GM23338 (cell line): ENCODE measurements at regions not wholly inside any gene's neighbourhood (a gene's known extent, or its start where the extent isn't known, plus 50 kb on each side); places are given as distances from the start of the nearest gene placed in this dataset.

Experiments used
- ATAC-seq: fragments of 200-7000 bp; cut with Tn5 transposase; 3 replicates; pipeline ENCODE4 v1.9.1; 2020
- DNase-seq: peaks from one replicate; pipeline ENCODE4 v3.0.0-alpha.2; 2015; ENCODE audit warnings: low spot score
- H2AFZ ChIP-seq: fragments of 200-600 bp; sonication (generic); 2 replicates; pipeline ENCODE4 v1.8.0; 2016; ENCODE audit warnings: antibody characterized with exemption, mild to moderate bottlenecking, moderate library complexity
- H3F3A ChIP-seq: fragments of 200-600 bp; sonication (generic); replicated peaks from 2 replicates; pipeline ENCODE4 v1.8.0; 2017; ENCODE audit warnings: antibody characterized with exemption, mixed run types, low read depth
- H3K27ac ChIP-seq: fragments of 200-600 bp; sonication (generic); 2 replicates; pipeline ENCODE4 v1.6.1; 2016; ENCODE audit warnings: low read depth
- H3K27me3 ChIP-seq: fragments of 200-600 bp; sonication (generic); 2 replicates; pipeline ENCODE4 v1.8.0; 2016; ENCODE audit warnings: mild to moderate bottlenecking, mixed run types, moderate library complexity; ENCODE audit not compliant: insufficient read depth
- H3K36me3 ChIP-seq: fragments of 200-600 bp; sonication (generic); 2 replicates; pipeline ENCODE4 v1.8.0; 2016; ENCODE audit warnings: mild to moderate bottlenecking; ENCODE audit not compliant: insufficient read depth
- H3K4me1 ChIP-seq: fragments of 200-600 bp; sonication (generic); 2 replicates; pipeline ENCODE4 v1.8.0; 2016; ENCODE audit warnings: mild to moderate bottlenecking, moderate library complexity; ENCODE audit not compliant: insufficient read depth
- H3K4me2 ChIP-seq: fragments of 200-600 bp; sonication (generic); 2 replicates; pipeline ENCODE4 v1.7.1; 2017; ENCODE audit warnings: mixed run types
- H3K4me3 ChIP-seq: fragments of 200-600 bp; sonication (generic); 2 replicates; pipeline ENCODE4 v1.6.1; 2016; ENCODE audit warnings: mixed run types
- H3K79me2 ChIP-seq: fragments of 200-600 bp; sonication (generic); replicated peaks from 2 replicates; pipeline ENCODE4 v1.8.0; 2017; ENCODE audit warnings: mild to moderate bottlenecking; ENCODE audit not compliant: insufficient read depth
- H3K9me2 ChIP-seq: fragments of 200-600 bp; sonication (generic); 2 replicates; pipeline ENCODE4 v1.8.0; 2017; ENCODE audit not compliant: insufficient read depth
- H4K20me1 ChIP-seq: fragments of 200-600 bp; sonication (generic); replicated peaks from 2 replicates; pipeline ENCODE4 v1.8.0; 2017; ENCODE audit warnings: mild to moderate bottlenecking; ENCODE audit not compliant: insufficient read depth
- H3K27ac Mint-ChIP-seq: 2 replicates; pipeline ENCODE4 v1.8.0; 2020; ENCODE audit warnings: inconsistent platforms, mild to moderate bottlenecking, moderate library complexity, mixed read lengths
- H3K27me3 Mint-ChIP-seq: 3 replicates; pipeline ENCODE4 v1.8.0; 2022; ENCODE audit warnings: low read depth, mild to moderate bottlenecking, moderate library complexity, mixed read lengths, inconsistent platforms; ENCODE audit not compliant: insufficient read depth, poor library complexity
- H3K36me3 Mint-ChIP-seq: 3 replicates; pipeline ENCODE4 v1.8.0; 2021; ENCODE audit warnings: low read depth, mild to moderate bottlenecking, inconsistent platforms, moderate library complexity, mixed read lengths
- H3K4me1 Mint-ChIP-seq: 3 replicates; pipeline ENCODE4 v1.8.0; 2020; ENCODE audit warnings: mild to moderate bottlenecking, inconsistent platforms, mixed read lengths
- H3K4me3 Mint-ChIP-seq: 3 replicates; pipeline ENCODE4 v1.8.0; 2021; ENCODE audit warnings: moderate library complexity, mild to moderate bottlenecking, inconsistent platforms, mixed read lengths
- H3K9me3 Mint-ChIP-seq: 3 replicates; pipeline ENCODE4 v1.8.0; 2020; ENCODE audit warnings: moderate library complexity, mild to moderate bottlenecking, inconsistent platforms, mixed read lengths
- CREB1 ChIP-seq: fragments of 250-450 bp; sonication (Bioruptor Pico); IDR thresholded peaks from 2 replicates; pipeline ENCODE4 v1.5.0; 2020; ENCODE audit warnings: low read depth, mild to moderate bottlenecking, moderate library complexity
- EZH2 ChIP-seq: fragments of 200-600 bp; sonication (generic); IDR thresholded peaks from one replicate; pipeline ENCODE4 v1.8.0; 2017; ENCODE audit warnings: antibody characterized with exemption, mild to moderate bottlenecking, low read depth; ENCODE audit not compliant: unreplicated experiment
- EZH2phosphoT487 ChIP-seq: fragments of 200-600 bp; sonication (generic); IDR thresholded peaks from one replicate; pipeline ENCODE4 v1.8.1; 2018; ENCODE audit warnings: antibody characterized with exemption; ENCODE audit not compliant: unreplicated experiment
- JUNB ChIP-seq: IDR thresholded peaks from one replicate; pipeline ENCODE4 v1.6.1; 2016; ENCODE audit warnings: antibody characterized with exemption; ENCODE audit not compliant: unreplicated experiment
- NANOG ChIP-seq: IDR thresholded peaks from 2 replicates; pipeline ENCODE4 v1.6.1; 2016; ENCODE audit warnings: antibody characterized with exemption, borderline replicate concordance
- POLR2AphosphoS5 ChIP-seq: IDR thresholded peaks from 2 replicates; pipeline ENCODE4 v1.6.1; 2016; ENCODE audit warnings: antibody characterized with exemption, low read depth
- STAT1 ChIP-seq: IDR thresholded peaks from one replicate; pipeline ENCODE4 v1.6.1; 2016; ENCODE audit warnings: antibody characterized with exemption; ENCODE audit not compliant: unreplicated experiment
- ZNF114 ChIP-seq: fragments of 250-450 bp; sonication (Bioruptor Pico); IDR thresholded peaks from 2 replicates; pipeline ENCODE4 v1.5.0; 2020; ENCODE audit warnings: mild to moderate bottlenecking, moderate library complexity
- ZNF331 ChIP-seq: fragments of 250-450 bp; sonication (Bioruptor Pico); IDR thresholded peaks from 2 replicates; pipeline ENCODE4 v1.5.0; 2020; ENCODE audit warnings: low read depth, mild to moderate bottlenecking, moderate library complexity
- ZNF462 ChIP-seq: fragments of 250-450 bp; sonication (Bioruptor Pico); IDR thresholded peaks from 2 replicates; pipeline ENCODE4 v1.5.0; 2020; ENCODE audit warnings: mild to moderate bottlenecking, moderate library complexity
- TF ChIP-seq, protein P1 (sequence below), 2 experiments: fragments of 200-600 bp in 1 of 2; sonication (generic) in 1 of 2; conservative IDR thresholded peaks; 2 replicates each; pipeline versions ENCODE4 v1.5.1 to v1.6.1; 2016 to 2017; ENCODE audit warnings: antibody characterized with exemption in 2 of 2, low read depth in 2 of 2, mild to moderate bottlenecking in 2 of 2, moderate library complexity in 1 of 2
- TF ChIP-seq, protein P2 (sequence below): IDR thresholded peaks from one replicate; pipeline ENCODE4 v1.6.1; 2018; ENCODE audit warnings: antibody characterized with exemption; ENCODE audit not compliant: unreplicated experiment
- TF ChIP-seq, protein P3 (sequence below): IDR thresholded peaks from 2 replicates; pipeline ENCODE4 v1.6.1; 2016; ENCODE audit warnings: antibody characterized with exemption

- no peaks in the 10 kb centered on the region for H3K36me3 ChIP-seq
These were observed 383.3 kb upstream of the PROX1 start for GRCh38 chr1:213604477-213604876.

More at GRCh38 chr1:213604477-213604876, 383.3 kb upstream of the PROX1 start:
- Mint-ChIP-seq H3K27ac (no peak overlapping the region), H3K27me3 (peaks cover 6% of the 10 kb centered on the region), H3K4me3 (no peak overlapping the region), H3K36me3 (no peaks in the 10 kb centered on the region), H3K4me1 (no peaks in the 10 kb centered on the region), H3K9me3 (no peaks in the 10 kb centered on the region)
- 0 out of 2 replicates have a peak, but pooled peaks cover 9% of the 10 kb centered on the region for H3K9me2 ChIP-seq
- H3F3A ChIP-seq, result no peaks in the 10 kb centered on the region
- no peak overlapping the region for H2AFZ ChIP-seq
- TF ChIP-seq, protein P1, sequence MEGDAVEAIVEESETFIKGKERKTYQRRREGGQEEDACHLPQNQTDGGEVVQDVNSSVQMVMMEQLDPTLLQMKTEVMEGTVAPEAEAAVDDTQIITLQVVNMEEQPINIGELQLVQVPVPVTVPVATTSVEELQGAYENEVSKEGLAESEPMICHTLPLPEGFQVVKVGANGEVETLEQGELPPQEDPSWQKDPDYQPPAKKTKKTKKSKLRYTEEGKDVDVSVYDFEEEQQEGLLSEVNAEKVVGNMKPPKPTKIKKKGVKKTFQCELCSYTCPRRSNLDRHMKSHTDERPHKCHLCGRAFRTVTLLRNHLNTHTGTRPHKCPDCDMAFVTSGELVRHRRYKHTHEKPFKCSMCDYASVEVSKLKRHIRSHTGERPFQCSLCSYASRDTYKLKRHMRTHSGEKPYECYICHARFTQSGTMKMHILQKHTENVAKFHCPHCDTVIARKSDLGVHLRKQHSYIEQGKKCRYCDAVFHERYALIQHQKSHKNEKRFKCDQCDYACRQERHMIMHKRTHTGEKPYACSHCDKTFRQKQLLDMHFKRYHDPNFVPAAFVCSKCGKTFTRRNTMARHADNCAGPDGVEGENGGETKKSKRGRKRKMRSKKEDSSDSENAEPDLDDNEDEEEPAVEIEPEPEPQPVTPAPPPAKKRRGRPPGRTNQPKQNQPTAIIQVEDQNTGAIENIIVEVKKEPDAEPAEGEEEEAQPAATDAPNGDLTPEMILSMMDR (conservative IDR thresholded peaks at IDR 0.05; ENCODE audit: low read depth in 2 of 2), result no peak
- no peak for TF ChIP-seq EZH2phosphoT487
- TF ChIP-seq EZH2, result no peak
- TF ChIP-seq JUNB, result no peak
- TF ChIP-seq ZNF331 (CRISPR knock-in tag), result no peak
- no peak for TF ChIP-seq ZNF114 (CRISPR knock-in tag)
- TF ChIP-seq STAT1, result no peak
- TF ChIP-seq POLR2AphosphoS5, result no peak
- TF ChIP-seq, protein P2, sequence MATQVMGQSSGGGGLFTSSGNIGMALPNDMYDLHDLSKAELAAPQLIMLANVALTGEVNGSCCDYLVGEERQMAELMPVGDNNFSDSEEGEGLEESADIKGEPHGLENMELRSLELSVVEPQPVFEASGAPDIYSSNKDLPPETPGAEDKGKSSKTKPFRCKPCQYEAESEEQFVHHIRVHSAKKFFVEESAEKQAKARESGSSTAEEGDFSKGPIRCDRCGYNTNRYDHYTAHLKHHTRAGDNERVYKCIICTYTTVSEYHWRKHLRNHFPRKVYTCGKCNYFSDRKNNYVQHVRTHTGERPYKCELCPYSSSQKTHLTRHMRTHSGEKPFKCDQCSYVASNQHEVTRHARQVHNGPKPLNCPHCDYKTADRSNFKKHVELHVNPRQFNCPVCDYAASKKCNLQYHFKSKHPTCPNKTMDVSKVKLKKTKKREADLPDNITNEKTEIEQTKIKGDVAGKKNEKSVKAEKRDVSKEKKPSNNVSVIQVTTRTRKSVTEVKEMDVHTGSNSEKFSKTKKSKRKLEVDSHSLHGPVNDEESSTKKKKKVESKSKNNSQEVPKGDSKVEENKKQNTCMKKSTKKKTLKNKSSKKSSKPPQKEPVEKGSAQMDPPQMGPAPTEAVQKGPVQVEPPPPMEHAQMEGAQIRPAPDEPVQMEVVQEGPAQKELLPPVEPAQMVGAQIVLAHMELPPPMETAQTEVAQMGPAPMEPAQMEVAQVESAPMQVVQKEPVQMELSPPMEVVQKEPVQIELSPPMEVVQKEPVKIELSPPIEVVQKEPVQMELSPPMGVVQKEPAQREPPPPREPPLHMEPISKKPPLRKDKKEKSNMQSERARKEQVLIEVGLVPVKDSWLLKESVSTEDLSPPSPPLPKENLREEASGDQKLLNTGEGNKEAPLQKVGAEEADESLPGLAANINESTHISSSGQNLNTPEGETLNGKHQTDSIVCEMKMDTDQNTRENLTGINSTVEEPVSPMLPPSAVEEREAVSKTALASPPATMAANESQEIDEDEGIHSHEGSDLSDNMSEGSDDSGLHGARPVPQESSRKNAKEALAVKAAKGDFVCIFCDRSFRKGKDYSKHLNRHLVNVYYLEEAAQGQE, result no peak
- TF ChIP-seq, protein P3, sequence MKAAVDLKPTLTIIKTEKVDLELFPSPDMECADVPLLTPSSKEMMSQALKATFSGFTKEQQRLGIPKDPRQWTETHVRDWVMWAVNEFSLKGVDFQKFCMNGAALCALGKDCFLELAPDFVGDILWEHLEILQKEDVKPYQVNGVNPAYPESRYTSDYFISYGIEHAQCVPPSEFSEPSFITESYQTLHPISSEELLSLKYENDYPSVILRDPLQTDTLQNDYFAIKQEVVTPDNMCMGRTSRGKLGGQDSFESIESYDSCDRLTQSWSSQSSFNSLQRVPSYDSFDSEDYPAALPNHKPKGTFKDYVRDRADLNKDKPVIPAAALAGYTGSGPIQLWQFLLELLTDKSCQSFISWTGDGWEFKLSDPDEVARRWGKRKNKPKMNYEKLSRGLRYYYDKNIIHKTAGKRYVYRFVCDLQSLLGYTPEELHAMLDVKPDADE, result no peak
- no peak for TF ChIP-seq CREB1
- no peak for TF ChIP-seq NANOG
- no peak for TF ChIP-seq ZNF462 (CRISPR knock-in tag)
- H4K20me1 ChIP-seq, result no peaks in the 10 kb centered on the region
- H3K27ac ChIP-seq, result no peak overlapping the region
- H3K27me3 ChIP-seq, result no peaks in the 10 kb centered on the region
- H3K4me1 ChIP-seq, result no peaks in the 10 kb centered on the region
- no peaks in the 10 kb centered on the region for H3K79me2 ChIP-seq
- ATAC-seq, result no peak
- H3K4me2 ChIP-seq, result no peak overlapping the region
- no peak overlapping the region for H3K4me3 ChIP-seq
- no peak for DNase-seq
